Urothelium cell line (cell line): ENCODE measurements at regions not wholly inside any gene's neighbourhood (a gene's known extent, or its start where the extent isn't known, plus 50 kb on each side); places are given as distances from the start of the nearest gene placed in this dataset.
"Not testable (repeated sequence)": the region's sequence is repeated elsewhere in the genome, so short reads cannot be mapped to it uniquely, and the experiment has no call there.

ENCODE experiments used
- DNase-seq: peaks from one replicate; pipeline ENCODE4 v3.0.0; 2011; ENCODE audit warnings: low spot score, mixed read lengths
- FAIRE-seq: peaks from 2 replicates; lab custom pipeline; 2011; peaks lifted over from hg19 to GRCh38; lab: Jason Lieb, UNC

DNA sequence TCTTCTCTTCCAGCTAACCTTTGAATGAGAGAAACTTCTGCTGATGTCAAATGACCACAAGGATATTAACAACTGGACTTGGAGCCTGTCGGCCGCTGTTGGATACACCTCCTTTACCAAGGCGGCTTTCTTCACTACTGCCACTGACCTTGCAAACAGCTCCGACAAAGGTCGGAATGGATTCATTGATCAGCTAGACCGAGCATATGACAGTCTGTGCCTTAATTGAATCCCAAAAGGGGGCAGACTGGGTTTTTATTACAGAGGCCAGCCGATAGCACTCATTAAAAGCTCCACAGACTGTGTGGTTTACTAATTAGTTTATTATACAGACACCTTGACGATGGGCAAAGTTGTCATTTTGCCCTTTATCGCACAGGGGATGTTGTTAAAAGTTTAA is 394.5 kb downstream of the RERGL start:
- no peak for FAIRE-seq
- no peak for DNase-seq

DNA sequence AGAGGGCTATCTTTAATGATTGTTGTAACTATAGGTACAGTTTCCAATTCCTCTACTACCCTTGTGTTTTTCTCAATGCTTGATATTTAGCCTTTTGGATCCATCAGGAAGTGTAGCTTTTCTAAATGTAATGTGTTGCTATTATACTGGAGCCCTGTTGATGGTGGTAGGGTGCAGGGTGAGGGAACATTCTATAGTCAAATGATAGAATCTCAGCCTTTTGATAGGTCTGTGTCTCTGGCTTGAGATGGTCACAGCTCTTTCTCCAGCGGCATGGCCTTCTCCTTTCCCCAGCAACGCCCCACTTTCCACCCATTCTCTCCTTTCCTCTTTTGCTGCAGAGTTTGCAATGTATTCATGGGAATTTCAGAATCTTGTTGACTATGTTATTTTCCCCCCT is 398.6 kb downstream of the RERGL start:
- FAIRE-seq = no peak
- no peak for DNase-seq

DNA sequence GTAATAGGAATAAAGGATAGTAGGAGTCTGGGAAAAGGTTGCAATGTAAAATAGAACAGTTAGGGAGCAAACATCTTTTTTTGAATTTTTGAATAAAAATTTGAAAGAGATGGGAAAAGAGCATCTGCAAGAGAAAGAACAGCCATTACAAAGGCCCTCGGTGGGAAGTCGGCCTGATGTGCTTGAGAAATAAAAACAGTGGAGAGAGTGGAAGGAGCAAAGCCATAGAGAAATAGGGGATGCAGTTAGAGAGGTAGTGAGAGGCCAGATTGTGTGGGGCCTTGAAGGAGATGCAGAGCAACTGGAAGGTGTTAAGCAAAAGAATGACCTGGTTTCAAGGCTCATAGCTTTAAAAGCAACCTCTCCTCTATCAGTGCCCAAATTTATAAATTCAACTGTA is 409.8 kb downstream of the RERGL start:
- DNase-seq (no peak), FAIRE-seq (no peak)

DNA sequence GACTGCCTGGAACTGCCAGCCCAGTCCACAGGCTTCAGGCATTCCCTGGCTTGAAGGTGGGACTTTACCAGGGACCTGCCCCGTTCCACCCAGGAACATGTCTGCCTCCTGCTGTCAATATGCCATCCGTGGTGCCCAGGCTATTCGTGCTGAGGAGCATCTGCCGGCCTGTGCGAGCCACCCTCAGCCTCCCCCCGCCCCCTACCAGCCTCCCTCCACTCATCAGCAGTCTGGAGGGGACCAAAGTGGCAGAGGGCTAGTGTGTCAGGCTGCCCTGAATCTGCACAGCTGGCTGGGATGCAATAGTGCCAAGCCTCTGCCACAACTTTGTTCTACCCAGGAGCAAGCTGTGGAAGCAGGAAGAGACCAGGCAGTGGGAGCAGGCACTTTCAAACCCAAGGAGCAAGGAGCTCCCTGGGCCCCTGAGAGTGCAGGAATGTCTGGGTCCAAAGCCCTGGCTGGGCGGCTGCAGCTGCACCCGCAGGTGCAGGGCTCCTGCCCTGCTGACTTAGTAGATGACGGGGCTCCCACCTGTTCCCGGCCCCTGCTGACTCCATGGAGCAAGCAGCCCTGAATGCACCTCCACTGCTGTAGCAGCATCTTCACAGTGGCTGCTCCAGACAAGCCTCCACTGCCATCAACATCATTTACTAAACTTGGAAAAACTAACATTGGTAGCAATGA is 423.2 kb downstream of the RERGL start:
- FAIRE-seq = no peak

DNA sequence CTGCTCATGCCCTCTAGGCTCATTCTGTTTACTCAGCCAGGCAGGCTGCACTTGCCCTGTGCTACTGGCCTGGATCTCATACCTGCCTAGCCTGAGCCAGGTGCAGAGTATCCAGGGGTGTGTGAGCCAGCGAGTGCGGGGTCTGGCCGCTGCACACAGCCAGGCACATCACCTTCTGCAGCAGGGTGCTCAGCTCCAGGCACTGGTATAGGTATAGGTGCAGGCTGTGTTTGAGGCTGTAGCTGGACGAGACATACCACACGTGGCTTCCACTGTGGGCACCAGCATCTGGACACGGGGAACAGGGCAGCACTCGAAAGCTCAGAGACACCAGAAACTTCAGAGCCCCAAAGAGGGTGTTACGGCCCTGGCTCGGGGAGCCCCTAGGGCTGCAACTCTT is 424.2 kb downstream of the RERGL start:
- DNase-seq = no peak
- peak; percentile 69 for FAIRE-seq

More for the DNA sequence above, 423.2 kb downstream of the RERGL start:
- no peak for DNase-seq

DNA sequence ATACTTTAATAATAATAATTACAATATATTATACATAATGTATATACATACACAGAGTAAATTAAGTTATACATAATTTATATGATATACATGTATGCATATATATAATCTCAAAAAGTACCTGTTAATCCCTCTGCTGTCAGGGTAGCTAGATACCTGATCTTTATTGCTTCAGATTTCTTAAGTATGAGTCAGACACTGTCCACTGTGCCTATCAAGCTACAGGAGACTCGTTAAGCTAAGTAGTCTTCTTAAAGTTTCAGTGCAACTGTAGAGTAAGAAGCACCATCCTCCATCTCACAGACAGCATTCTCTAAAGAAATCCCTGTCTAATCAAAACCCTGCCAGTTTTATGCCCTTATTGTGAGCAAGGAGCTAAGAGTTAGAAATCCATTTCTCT is 428.7 kb downstream of the RERGL start:
- no peak for FAIRE-seq
- DNase-seq = peak; percentile 14

DNA sequence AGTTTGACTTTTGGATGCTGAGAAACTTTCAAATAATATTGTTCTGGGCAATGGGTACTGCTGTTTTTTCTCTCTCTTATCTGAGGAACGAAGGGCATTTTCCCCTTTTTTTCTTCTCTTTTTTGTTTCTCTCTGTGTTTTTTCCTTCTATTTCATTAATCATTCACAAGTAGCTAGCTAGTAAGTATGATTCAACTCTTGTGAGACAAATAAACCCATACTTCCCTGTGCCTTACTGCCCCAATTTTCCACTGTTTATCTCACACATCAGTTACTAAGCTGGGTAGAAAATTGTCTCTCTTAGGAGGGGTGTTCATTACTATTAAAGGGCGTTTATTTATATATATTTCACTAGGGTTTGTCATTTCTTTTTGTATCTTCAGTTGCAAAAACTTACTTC is 437.6 kb downstream of the RERGL start:
- FAIRE-seq (no peak), DNase-seq (no peak)

DNA sequence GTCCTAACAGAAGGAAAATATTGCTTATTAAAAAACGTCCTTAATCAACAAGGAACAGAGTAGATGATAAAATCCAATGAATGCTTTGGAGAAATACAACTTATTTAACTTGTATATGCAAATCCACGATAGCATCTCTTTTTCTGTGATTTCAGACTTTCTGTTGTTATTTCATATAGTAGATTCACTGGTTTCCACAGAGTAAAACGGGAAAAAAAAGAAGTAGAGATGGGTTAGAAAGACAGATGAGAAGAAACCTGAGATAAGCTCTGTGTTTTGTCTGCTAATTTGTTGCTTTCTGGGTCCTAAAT is 447.7 kb downstream of the RERGL start:
- FAIRE-seq (no peak), DNase-seq (no peak)

DNA sequence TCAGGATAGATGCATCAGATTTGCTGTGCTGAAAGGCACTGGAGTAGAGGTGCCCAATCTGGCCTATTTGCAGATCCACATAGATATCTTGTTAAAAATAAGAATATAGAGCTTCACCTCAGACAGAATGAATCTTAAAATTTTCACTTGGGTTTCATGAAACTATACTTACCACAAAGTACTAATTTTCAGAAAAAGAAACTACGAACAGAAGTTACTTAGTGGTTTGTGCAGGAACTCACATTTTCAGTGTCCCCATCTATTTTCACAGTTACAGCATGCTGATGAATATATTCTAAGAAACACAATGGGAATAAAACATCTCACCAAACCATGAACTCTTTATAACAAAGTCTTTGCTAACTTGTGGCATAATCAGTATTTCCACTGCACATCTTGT is 449.4 kb downstream of the RERGL start:
- FAIRE-seq = no peak
- DNase-seq = no peak

DNA sequence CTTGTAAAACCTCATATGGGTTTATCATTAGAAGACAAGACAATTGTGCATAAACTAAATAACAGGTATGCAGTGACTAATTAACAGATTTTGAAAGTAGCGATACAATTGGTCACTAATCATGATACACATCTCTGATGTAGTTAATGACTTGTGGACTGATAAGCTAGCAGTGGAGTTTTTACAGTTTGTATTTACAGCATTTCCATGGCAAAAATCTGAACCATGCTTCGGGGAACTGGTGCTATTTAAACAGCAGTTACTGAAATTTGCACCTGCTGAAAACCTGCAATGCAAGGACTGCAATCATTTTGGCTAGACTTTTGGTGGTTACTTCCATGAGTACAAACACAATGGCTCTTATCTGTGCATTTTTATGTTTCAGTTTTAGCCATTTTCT is 471.2 kb downstream of the RERGL start:
- no peak for FAIRE-seq
- DNase-seq = no peak

DNA sequence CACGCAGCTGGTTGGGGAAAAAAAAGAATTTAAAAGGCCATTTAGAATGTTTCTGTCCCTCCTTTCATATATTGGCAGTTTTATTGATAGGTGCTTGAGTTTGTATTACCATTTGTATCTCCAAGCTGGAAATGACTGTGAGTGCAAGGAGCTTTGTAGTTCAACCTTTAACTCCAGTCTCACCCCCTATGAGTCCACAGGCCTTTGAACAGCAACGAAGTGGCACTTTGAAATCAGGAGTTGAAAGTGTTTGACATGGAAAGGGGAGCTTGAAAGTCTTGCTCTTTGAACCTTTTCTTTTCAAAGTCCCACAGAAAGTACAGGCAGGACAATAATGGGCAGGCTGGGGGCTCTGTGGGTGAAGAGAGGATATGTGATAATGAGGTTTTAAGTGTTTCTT is 480.3 kb downstream of the RERGL start:
- no peak for FAIRE-seq
- DNase-seq = no peak

DNA sequence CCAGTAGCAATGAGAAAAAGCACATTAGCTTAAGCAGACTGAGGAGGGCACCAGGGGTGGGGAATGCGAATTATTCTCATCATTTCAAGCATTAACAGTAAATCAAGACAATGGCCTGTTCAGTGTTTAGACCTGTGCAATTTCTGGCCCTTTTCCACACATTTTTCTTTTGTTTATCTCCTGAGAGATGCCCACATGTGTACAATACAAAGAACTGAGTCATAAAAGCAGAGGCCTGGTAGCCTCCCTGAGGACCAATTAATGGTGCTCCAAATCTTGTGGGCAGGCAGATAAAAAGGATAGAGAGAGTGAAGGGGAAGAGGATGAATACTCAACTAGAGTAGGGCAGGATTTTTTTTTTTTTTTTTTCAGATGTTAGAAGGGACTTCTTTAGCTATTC is 480.8 kb downstream of the RERGL start:
- peak; percentile 53 for DNase-seq
- no peak for FAIRE-seq

DNA sequence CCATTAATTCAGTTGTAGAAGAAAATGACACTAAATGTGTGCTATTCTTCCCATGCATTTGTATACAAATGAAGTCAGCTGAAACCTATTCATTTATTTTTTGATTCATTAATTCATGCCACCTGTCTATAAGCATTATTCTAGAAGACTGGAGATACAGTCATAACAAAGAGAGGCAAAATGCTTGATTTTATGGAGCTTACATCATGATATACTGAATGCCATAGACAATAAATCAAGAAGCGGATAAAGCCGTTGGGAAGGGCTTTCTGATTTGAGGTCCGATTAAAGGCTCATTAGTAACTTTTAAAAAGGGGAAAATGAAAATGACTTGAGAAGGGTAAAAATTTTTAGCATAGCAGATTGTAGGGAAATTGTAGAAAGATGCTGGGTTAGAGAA is 494.9 kb downstream of the RERGL start:
- DNase-seq (no peak), FAIRE-seq (no peak)

DNA sequence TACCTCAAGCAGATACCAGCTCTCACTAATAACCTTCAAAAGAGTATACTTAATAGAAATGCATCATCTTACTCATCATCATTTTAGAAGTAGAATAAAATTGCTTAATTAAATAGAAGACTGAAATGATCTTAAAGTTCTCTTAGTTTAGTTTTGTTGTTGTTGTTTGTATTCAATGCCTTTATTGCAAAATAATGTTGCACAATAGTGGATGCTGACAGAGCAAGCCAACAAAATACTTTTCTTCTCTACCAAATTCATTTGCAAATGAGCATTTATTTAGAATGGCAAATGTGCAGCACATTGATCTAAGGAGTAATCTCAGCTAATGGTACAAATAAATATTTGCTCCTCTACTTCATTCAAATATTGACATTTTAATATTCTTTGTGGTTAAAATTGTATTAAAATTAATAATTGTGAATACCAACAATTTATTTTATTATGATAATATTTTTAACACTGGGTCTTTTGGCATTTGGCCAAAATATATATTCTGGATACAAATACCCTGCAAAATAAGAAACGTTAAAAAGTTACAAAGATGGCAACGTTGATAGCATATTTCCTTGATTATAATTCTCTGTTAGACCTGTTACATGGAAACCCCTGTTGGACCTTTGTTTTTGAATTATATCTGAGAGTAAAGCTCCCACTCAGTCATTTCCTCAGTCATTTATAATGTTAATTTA is 496.1 kb downstream of the RERGL start:
- FAIRE-seq (no peak), DNase-seq (no peak)

DNA sequence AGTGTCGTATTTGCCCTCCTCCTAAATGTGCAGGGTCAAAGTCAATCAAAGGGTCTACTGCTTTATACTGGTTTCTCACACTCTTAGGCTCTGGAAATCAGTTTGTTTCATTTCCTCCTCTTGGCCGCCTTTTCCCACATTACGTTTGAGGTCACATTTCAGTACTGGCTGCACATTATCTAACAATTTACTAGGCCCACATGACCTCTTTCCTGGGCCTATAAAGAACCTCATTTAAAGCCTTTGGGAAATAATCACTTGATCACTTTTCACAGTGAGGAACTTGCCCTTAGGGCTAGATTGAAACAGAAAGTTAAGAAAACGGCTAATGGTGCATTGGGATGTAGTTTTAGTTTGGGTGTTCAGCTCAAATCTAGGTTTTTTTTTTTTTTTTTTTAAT is 497.5 kb downstream of the RERGL start:
- no peak for FAIRE-seq
- no peak for DNase-seq

DNA sequence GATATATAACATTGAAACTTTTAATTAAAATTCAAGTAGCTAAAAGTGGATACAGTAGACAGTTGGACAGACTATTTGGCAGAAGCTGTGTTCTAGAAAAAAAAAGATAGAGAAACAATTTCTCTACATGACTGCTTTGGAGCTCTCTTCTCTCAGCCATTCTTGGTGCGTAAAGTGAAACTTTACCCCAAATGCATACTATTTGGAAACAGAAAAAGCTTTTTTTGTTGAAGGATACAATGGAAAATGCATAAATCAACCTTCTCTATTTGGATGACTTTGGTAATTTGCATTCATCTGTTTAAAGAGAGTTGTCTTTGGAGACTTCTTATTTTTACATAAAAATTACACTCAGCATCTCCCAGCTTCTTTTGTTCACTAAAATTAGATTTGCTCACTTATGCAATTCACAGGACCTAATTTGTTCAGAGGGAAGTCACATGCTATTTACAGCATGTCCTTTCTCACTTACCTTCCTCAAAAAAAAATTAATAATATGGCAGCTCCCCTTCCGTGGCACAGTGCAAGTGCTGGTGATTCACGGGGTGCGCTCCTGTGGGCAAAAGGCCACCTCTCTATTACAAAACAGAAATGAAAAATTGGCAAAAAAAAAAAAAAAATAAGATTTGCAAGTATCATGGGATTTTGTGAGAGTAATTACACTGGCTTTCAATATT is 498.9 kb downstream of the RERGL start:
- FAIRE-seq = no peak
- no peak for DNase-seq

DNA sequence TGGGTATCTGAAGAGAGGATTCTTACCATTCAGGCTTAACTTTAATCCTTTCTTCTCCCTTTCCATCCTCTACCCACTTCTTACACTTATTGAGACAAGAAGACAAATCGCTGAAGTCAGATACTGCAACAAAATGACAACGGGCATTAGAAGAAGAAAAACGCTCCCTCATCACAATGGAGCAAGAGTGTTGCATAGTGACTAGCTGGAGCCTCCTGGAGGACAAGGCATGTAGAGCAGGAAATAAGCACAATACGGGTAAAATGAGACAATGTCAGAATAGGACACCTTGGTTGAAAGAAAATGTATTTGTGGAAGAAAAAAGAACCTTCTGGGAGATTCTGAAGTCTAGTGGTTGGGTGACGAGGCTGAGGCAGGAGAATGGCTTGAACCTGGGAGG is 501.0 kb downstream of the RERGL start:
- DNase-seq (peak; percentile 28), FAIRE-seq (no peak)

DNA sequence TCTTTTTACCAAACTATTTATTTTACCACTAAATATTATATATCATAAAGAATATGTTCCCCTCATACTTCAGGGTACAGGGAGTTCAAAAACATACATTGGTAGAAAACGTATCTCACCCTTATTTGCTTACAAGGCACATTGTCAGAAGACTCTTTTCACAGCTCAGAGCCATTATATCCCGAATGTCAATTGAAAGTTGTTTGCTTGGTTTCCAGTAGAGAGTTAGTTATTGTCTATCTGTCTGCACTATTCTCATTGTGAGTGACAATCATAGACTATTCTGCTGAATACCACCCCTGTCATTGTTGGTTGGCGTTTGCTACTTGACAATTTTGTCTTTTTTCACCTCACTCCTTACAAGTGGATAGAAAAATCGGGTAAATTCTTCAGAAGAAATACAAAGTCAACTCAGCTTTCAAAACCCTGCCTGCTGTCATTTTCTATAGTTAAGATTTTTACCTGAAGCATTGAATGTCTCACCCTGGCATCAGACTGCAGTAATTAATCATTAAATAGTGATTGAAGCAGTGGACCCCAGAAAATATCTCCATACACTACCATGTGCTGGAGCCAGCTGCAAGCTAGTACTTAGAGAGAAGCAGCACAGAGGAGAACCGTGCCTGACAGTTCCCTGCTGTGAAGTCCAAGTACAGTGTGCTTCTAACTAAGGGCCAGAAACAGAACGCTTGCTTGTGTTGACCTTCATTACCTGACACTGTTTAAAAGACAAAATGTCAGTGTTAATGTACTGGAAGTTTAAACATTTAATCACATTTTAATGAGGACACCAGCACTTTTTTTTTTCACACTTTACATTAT is 510.6 kb downstream of the RERGL start:
- DNase-seq (no peak), FAIRE-seq (no peak)

DNA sequence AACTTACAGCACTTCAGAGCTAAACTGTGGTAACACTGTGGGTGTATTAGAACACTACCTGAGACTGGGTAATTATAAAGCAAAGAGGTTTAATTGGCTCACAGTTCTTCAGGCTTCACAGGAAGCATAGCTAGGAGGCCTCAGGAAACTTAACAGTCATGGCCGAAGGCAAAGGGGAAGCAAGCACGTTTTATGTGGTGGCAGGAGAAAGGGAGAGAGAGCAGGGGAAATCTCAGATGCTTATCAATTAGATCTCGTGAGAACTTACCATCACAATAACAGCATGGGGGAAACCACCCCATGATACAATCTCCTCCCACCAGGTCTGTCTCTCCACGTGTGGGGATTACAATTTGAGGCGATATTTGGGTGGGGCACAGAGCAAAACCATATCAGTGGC is 512.6 kb downstream of the RERGL start:
- DNase-seq (no peak), FAIRE-seq (no peak)

DNA sequence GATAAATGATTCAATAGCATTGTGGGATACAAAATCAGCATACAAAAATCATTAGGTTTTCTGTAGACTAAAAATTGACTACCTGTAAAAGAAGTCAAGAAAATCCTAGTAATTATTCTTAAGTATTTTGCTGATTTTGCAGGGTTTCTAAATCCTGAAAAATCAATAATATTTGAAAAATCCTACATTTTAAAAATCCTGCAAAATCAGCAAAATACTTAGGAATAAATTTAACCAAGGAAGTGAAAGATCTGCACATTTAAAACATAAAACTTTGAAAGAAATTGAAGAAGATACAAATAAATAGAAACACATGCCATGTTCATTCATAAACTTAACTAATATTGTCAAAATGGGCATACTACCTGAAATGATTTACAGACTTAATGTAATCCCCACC is 517.7 kb downstream of the RERGL start:
- FAIRE-seq = no peak

DNA sequence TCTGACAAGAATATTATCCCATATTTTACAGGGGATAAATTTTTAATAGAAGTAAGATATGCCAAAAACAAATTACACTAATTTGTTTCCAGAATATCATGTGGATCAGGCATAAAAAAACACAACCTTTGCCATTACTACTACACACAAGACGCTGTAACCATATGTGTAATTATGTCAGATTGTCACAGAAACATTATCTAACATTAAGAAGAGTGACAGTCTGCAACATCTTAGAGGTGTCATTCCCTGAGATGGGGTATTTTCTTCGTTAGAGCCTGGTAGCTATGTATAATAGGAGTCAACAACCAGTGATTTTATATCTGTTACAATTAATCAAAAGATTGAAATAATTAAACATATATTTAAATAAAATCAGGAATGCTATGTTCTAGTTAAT is 518.9 kb downstream of the RERGL start:
- FAIRE-seq (no peak), DNase-seq (no peak)

More for the DNA sequence above, 517.7 kb downstream of the RERGL start:
- DNase-seq = no peak

DNA sequence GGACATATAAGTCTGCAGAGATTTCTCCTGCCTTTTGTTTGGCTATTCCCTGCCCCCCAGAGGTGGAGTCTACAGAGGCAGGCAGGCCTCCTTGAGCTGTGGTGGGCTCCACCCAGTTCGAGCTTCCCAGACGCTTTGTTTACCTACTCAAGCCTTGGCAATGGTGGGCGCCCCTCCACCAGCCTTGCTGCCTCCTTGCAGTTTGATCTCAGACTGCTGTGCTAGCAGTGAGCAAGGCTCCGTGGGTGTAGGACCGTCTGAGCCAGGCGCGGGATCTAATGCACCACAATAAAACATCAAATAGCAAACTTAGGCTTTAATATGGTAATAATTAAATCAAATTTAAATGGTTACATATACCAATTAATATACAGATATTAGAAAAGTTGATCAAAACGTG is 525.4 kb downstream of the RERGL start:
- not testable (repeated sequence) for DNase-seq, FAIRE-seq
